ENCODE measurements at regions not wholly inside any gene's neighbourhood (a gene's known extent, or its start where the extent isn't known, plus 50 kb on each side); places are given as distances from the start of the nearest gene placed in this dataset.

DNA sequence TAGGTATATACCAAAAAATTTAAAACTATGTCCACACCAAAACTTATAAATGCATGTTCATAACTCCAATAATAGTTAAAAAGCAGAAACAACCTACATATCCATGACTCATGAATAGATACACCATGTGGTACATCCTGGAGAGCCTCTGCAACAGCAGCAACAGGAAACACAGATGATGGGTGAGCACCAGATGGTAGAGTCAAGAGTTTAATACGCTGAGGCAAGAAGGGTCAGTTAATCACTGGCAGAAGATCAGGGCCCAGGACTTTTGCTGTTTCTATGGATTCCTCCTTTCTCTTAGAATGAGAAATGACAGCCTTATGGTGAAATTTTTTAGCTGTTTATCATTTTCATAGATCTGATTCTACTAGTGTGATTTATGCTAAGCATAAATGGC, 351.8 kb upstream of the ADAMTSL1 start:
- Mint-ChIP-seq H3K4me1 (ENCODE audit: low read depth) (no peaks in the 10 kb centered on the region), H3K36me3 (ENCODE audit: low read depth) (no peaks in the 10 kb centered on the region), H3K4me3 (no peak overlapping the region), H3K9me3 (no peaks in the 10 kb centered on the region), H3K27me3 (ENCODE audit: low read depth) (no peaks in the 10 kb centered on the region), H3K27ac (no peak overlapping the region)
- no peak for DNase-seq (ENCODE audit: low spot score)

DNA sequence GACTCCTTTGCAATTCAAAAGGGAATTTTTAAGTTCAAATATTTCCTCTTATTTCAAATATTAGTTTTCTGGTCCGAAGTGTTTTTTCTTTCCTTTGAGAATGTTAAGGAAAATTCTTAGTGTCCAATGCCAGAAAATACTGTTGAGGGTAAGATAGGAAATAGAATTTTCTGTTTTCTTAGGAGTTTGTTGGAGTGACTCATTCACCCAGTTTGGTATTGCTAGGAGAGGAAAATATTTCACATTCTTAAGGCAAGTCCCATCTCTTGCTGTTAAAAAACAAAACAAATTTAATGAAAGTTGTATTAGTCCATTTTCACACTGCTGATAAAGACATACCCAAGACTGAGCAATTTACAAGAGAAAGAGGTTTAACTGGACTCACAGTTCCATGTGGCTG, 349.2 kb upstream of the ADAMTSL1 start:
- no peaks in the 10 kb centered on the region for H3K27me3 Mint-ChIP-seq (ENCODE audit: low read depth)
- no peak overlapping the region for H3K27ac Mint-ChIP-seq
- no peaks in the 10 kb centered on the region for H3K9me3 Mint-ChIP-seq
- no peaks in the 10 kb centered on the region for H3K4me1 Mint-ChIP-seq (ENCODE audit: low read depth)
- H3K36me3 Mint-ChIP-seq (ENCODE audit: low read depth) = no peaks in the 10 kb centered on the region
- DNase-seq (ENCODE audit: low spot score) = no peak
- H3K4me3 Mint-ChIP-seq = no peak overlapping the region

DNA sequence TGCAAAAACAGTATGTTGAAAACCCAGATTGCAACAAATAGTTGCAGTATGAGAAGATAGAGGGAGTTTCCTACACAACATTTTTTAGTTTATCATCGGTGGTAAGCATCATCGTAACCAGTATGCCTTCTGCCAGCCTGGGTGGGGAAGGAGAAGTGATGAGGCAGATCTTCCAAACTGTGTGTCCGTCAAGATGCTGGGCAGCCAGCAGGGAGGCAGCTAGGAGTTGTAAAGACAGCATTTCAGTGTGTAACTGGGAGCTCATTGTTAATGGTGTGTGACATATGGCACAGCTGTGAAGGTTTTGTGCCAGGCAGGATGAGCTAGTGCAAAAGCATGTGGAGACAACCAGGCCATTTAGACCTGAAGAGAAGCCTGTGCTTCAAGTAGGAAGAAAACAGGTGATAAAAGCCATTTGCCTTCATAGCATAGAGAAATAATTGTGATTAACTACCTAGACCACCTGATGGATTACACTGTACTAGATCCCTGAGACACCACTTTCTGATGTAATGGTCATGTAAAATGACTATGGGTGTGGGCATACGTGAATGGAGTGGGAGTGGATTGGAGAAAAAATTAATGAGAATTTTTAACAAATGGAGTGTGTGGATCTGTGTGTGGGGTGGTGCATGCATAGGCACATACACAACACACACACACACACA, 347.0 kb upstream of the ADAMTSL1 start:
- no peaks in the 10 kb centered on the region for H3K36me3 Mint-ChIP-seq (ENCODE audit: low read depth)
- no peak overlapping the region for H3K4me3 Mint-ChIP-seq
- H3K9me3 Mint-ChIP-seq = no peaks in the 10 kb centered on the region
- DNase-seq (ENCODE audit: low spot score) = no peak
- H3K27me3 Mint-ChIP-seq (ENCODE audit: low read depth) = no peaks in the 10 kb centered on the region
- no peaks in the 10 kb centered on the region for H3K4me1 Mint-ChIP-seq (ENCODE audit: low read depth)
- H3K27ac Mint-ChIP-seq = no peak overlapping the region

DNA sequence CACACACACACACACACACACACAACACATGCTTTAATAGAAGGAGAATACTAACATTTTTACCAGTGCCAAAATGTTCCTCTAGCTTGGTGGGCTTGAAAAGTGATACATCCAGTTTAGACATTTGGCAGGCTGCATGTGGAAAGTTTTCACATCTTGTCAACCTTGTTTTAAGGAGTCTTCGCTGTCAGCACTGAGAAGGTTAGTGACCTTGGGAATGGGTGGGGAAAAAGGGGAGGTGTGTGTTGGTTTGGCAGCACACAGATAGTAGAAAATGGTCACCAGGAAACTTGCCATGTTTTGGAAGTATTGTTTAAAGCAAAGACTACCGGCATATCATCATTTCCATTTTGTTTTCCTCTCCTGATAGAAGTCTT, 346.5 kb upstream of the ADAMTSL1 start:
- Mint-ChIP-seq H3K9me3 (no peaks in the 10 kb centered on the region), H3K4me3 (no peak overlapping the region), H3K27me3 (ENCODE audit: low read depth) (no peaks in the 10 kb centered on the region), H3K36me3 (ENCODE audit: low read depth) (no peaks in the 10 kb centered on the region), H3K27ac (no peak overlapping the region), H3K4me1 (ENCODE audit: low read depth) (no peaks in the 10 kb centered on the region)
- no peak for DNase-seq (ENCODE audit: low spot score)

DNA sequence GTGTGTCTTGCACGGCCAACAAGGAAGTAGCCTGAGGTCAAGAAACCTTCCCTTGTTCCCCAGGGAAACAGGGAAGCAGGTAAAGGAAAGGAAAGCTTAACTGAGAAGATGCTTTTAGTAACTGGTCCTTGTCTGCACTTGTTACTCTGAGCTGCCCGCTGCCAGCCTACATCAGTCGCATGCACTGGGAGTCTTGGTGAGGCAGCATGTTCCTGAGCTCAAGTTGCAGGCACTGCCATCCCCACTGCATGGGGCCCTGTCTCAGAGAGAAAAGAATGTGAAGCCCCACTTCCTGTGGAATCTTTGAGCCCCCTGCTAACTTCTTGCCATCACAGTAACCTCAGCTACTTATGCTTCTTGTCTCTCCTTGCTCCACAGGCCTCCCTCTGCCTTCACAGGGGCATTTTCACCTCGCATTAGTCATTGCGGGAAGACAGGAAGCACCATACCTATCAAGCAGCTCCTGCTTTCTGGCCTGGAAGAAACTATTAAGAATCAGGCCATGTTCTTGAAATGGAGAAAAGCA, 344.1 kb upstream of the ADAMTSL1 start:
- Mint-ChIP-seq H3K4me1 (ENCODE audit: low read depth) (no peaks in the 10 kb centered on the region), H3K27me3 (ENCODE audit: low read depth) (no peaks in the 10 kb centered on the region), H3K36me3 (ENCODE audit: low read depth) (no peaks in the 10 kb centered on the region), H3K9me3 (no peaks in the 10 kb centered on the region), H3K4me3 (no peak overlapping the region), H3K27ac (no peak overlapping the region)
- DNase-seq (ENCODE audit: low spot score) = no peak

DNA sequence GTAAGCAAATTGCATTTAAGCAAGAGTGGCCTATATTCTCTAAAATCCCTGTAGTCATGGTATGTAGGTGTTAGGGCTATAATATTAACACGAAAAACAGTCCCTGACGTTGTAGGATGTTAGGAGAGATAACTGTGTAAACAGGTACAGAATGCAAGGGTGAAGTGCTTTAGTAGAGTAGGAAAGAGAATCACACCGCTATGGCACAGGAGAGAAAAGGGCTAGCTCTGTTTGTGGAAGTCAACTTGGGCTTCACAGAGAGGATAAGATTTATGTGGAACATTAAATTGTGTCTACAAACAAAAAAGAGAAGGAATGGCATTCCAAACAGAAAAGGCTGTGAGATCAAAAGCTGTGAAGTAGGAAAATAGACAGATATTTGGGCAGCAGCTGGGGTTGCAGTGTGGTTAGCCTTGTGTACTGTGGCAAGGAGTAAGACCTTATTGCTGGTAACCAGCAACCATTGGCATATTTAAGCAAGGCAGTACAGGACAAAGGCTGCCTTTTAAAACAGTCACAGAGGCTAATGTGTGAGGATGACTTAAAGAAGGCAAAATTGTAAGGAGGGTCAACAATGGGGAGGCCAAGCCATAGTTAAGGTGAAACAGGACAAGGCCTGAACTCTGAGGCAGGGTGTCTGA, 337.5 kb upstream of the ADAMTSL1 start:
- DNase-seq (ENCODE audit: low spot score) = no peak
- Mint-ChIP-seq H3K9me3 (no peaks in the 10 kb centered on the region), H3K36me3 (ENCODE audit: low read depth) (no peaks in the 10 kb centered on the region), H3K4me1 (ENCODE audit: low read depth) (no peaks in the 10 kb centered on the region), H3K27ac (no peak overlapping the region), H3K27me3 (ENCODE audit: low read depth) (no peaks in the 10 kb centered on the region), H3K4me3 (no peak overlapping the region)

DNA sequence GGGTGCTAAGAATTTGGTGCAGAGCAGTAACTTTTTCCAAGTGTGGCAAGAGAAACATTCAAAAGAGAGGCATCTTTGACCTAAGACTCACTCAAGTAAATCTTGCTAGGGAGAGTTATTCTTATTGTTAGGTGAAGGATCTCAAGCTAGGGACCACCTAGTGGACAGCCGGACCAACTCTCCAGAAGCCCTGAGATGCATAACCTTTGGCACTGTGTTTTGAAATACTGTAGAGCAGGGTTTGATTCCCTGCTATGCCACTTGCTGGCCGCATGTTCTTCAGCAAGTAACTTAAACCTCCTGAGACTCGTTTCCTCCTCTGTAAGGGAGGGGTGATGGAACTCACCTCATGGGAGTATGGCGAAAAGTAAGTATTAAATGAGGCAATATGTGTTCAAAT, 336.1 kb upstream of the ADAMTSL1 start:
- Mint-ChIP-seq H3K27me3 (ENCODE audit: low read depth) (no peaks in the 10 kb centered on the region), H3K9me3 (no peaks in the 10 kb centered on the region), H3K4me1 (ENCODE audit: low read depth) (no peaks in the 10 kb centered on the region), H3K36me3 (ENCODE audit: low read depth) (no peaks in the 10 kb centered on the region), H3K4me3 (no peak overlapping the region), H3K27ac (no peak overlapping the region)
- DNase-seq (ENCODE audit: low spot score) = no peak

DNA sequence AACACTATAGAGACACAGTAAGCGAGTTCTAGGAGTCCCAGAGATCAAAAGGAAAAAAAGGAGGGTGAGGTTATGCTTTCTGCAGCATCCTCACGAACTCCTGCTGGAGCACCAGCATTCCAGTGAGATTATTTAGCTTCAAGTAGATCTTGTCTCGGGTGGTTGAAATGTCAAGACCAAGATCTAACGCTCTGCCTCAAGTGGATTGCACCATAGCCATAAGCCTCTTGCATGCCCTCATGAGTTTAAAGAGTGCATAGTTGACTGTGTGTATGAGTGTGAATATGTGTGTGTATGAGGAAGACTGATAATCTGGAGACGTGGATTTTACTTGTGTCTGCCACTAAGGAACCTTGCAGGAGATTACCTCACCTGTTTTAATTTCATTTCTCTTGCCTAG, 335.3 kb upstream of the ADAMTSL1 start:
- Mint-ChIP-seq H3K9me3 (no peaks in the 10 kb centered on the region), H3K4me3 (no peak overlapping the region)

DNA sequence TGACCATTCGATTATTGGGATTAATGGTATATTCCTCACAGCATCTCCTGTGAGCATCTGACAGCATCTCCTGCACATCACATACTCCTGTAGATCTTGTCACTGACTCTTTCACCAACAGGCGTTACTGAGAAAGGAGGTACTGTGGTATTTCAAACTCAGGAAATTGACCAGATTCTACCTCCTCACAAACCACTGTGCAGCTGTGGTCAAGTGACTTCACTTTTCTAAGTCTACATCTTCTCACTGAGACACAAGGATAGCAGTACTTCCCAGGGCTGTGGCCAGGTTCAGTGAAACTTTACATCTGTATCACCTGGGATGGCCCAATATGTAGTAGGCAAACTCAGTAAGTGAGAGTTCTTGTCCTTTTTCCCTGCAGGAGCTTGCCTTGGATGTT, 332.3 kb upstream of the ADAMTSL1 start:
- Mint-ChIP-seq H3K9me3 (no peaks in the 10 kb centered on the region), H3K4me1 (ENCODE audit: low read depth) (no peaks in the 10 kb centered on the region), H3K36me3 (ENCODE audit: low read depth) (no peaks in the 10 kb centered on the region), H3K27me3 (ENCODE audit: low read depth) (no peaks in the 10 kb centered on the region), H3K4me3 (no peak overlapping the region), H3K27ac (no peak overlapping the region)
- DNase-seq (ENCODE audit: low spot score) = no peak

More for the DNA sequence above, 335.3 kb upstream of the ADAMTSL1 start:
- Mint-ChIP-seq H3K4me1 (ENCODE audit: low read depth) (no peaks in the 10 kb centered on the region), H3K27ac (no peak overlapping the region), H3K27me3 (ENCODE audit: low read depth) (no peaks in the 10 kb centered on the region), H3K36me3 (ENCODE audit: low read depth) (no peaks in the 10 kb centered on the region)
- DNase-seq (ENCODE audit: low spot score) = no peak

DNA sequence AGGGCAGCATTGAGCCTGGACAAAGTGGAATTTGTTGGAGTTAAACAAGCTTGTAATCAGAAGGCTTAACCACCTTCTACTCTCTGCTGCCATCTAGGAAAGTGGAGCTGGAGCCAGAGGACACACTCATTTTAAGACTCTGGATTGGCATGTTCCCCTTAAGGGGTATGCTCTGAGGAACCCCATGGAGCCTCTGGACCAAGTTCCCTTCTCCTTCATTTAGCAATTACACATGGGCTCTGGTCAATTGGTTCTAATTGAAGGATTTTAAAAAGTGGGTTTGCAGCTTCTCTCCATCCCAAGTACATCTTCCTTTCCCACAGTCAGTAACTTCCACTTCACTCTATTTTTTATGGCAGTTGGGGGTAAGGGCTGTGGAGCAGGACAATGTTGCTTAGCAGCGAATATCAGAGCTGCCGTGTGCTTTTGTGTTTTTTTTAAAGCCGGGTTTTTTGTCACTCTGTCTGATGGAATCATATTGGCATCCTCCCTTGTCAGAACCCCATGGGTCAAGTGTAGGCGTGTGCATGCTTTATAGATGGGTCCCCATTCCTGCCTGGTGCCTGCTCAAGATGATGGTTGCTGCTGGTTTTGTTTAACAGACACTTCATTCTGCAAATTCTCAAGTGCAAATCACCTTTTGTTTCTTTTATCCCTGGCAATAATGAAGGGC, 330.7 kb upstream of the ADAMTSL1 start:
- no peaks in the 10 kb centered on the region for H3K4me1 Mint-ChIP-seq (ENCODE audit: low read depth)
- H3K4me3 Mint-ChIP-seq = no peak overlapping the region
- no peak overlapping the region for H3K27ac Mint-ChIP-seq
- H3K27me3 Mint-ChIP-seq (ENCODE audit: low read depth) = no peaks in the 10 kb centered on the region
- DNase-seq (ENCODE audit: low spot score) = no peak
- H3K9me3 Mint-ChIP-seq = no peaks in the 10 kb centered on the region
- no peaks in the 10 kb centered on the region for H3K36me3 Mint-ChIP-seq (ENCODE audit: low read depth)

DNA sequence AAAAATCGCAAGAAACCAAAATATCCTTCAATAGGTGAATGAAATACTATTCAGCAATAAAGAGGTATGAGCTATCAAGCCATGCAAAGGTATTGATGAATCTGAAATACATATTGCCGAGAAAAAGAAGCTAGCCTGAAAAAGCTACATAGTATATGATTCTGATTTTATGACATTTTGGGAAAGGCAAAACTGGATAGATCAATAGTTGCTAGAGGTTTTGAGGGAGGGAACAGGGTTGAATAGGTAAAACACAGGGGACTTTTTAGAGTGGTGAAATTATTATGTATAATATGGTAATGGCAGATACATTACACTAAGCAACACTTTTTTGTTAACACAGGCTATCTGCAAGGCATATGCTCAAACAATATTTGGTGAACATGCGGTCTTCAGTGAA, 327.6 kb upstream of the ADAMTSL1 start:
- H3K4me1 Mint-ChIP-seq (ENCODE audit: low read depth) = no peaks in the 10 kb centered on the region
- H3K9me3 Mint-ChIP-seq = no peaks in the 10 kb centered on the region
- no peaks in the 10 kb centered on the region for H3K36me3 Mint-ChIP-seq (ENCODE audit: low read depth)

DNA sequence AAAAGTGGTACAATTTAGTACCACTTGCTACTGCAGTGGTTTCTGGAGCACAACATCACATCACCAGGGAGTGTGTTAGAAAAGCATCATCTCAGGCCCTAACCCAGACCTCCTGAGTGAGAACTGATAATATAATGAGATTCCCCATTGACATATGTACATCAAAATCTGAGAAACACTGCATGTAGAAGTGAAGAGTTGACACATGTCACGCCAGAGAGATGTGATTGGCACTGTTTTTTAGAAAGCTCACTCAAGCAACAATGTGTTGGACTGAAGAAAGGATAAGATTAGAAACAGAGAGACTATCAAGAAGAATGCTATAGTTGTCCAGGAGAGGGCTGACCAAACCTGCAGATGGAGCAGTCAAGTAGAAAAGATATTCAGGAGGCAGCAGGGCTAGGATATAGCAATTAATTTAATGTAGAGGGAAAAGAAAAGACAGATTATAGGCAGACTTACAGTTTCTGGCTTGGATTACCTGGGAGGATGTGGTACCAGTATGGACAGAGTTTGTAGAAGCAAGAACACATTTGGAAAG, 324.4 kb upstream of the ADAMTSL1 start:
- Mint-ChIP-seq H3K27ac (no peak overlapping the region), H3K27me3 (ENCODE audit: low read depth) (no peaks in the 10 kb centered on the region), H3K36me3 (ENCODE audit: low read depth) (no peaks in the 10 kb centered on the region), H3K4me3 (no peak overlapping the region), H3K4me1 (ENCODE audit: low read depth) (no peaks in the 10 kb centered on the region), H3K9me3 (no peaks in the 10 kb centered on the region)
- DNase-seq (ENCODE audit: low spot score) = no peak

More for the DNA sequence above, 327.6 kb upstream of the ADAMTSL1 start:
- no peak for DNase-seq (ENCODE audit: low spot score)
- no peaks in the 10 kb centered on the region for H3K27me3 Mint-ChIP-seq (ENCODE audit: low read depth)
- H3K4me3 Mint-ChIP-seq = no peak overlapping the region
- H3K27ac Mint-ChIP-seq = no peak overlapping the region

DNA sequence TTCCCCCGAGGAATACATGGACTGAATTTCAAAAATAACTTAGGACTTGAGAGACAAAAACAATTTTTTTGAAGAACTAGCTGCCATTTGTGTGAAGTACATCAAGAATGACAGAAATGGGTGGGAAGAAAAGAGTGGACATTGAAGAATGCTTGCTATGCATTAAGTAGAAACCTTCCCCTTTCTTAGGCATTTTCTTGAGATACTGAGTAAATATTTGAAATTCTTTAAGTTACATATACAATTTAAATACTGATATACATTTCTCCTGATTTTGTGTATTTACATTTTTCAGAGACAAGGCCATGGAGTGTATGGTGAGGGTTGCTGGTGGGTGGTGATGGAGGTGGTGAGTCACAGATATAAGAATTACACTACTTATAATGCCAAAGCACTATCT, 319.3 kb upstream of the ADAMTSL1 start:
- no peaks in the 10 kb centered on the region for H3K9me3 Mint-ChIP-seq
- no peaks in the 10 kb centered on the region for H3K27me3 Mint-ChIP-seq (ENCODE audit: low read depth)
- no peak overlapping the region for H3K27ac Mint-ChIP-seq
- DNase-seq (ENCODE audit: low spot score) = no peak
- no peaks in the 10 kb centered on the region for H3K36me3 Mint-ChIP-seq (ENCODE audit: low read depth)
- no peak overlapping the region for H3K4me3 Mint-ChIP-seq
- no peaks in the 10 kb centered on the region for H3K4me1 Mint-ChIP-seq (ENCODE audit: low read depth)

DNA sequence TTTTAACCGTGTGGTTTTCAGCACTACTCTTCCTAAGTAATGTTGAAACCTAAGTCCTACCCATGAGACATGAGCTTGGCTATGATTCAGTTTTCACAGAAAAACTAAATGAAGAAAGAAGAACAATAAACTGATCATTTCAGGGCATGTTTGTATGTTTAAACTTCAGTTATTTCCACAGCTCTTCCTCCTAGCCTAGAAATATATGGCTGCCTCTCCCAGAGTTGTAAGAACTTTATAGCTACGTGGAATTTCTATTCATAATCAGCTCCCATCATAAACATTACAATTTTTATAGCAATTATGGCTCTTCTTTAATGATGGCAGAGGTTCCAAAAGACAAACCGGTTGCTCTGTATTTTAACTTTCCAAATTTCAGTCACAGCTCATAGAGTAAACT, 314.7 kb upstream of the ADAMTSL1 start:
- H3K27me3 Mint-ChIP-seq (ENCODE audit: low read depth) = no peaks in the 10 kb centered on the region
- H3K27ac Mint-ChIP-seq = no peak overlapping the region
- H3K4me1 Mint-ChIP-seq (ENCODE audit: low read depth) = no peaks in the 10 kb centered on the region
- H3K4me3 Mint-ChIP-seq = no peak overlapping the region
- H3K36me3 Mint-ChIP-seq (ENCODE audit: low read depth) = no peaks in the 10 kb centered on the region
- H3K9me3 Mint-ChIP-seq = no peaks in the 10 kb centered on the region
- DNase-seq (ENCODE audit: low spot score) = no peak

All from T-helper 2 cell treated with Interferon-gamma antibody and Interleukin-4, amounts not matched to agents 5 μg/mL and 100 μg/mL, for 36 hours (primary cell).